Sigmoid colon (tissue), 6 donors: ENCODE measurements at regions not wholly inside any gene's neighbourhood (a gene's known extent, or its start where the extent isn't known, plus 50 kb on each side); places are given as distances from the start of the nearest gene placed in this dataset.

Experiments
- DNase-seq: peaks from one replicate; pipeline ENCODE4 v3.0.0-alpha.2; 2019
- H3K27ac ChIP-seq, 4 donors: fragments of 200-600 bp; sonication (generic); one replicate each; pipeline ENCODE4 v1.5.1; 2016 to 2019; ENCODE audit warnings: mild to moderate bottlenecking in 1 of 4
- H3K27me3 ChIP-seq, 3 donors: fragments of 200-600 bp; sonication (generic); one replicate each; pipeline ENCODE4 v1.5.1; 2019; ENCODE audit warnings: mild to moderate bottlenecking in 1 of 3
- H3K36me3 ChIP-seq, 4 donors: fragments of 200-600 bp; sonication (generic); one replicate each; pipeline ENCODE4 v1.5.1; 2016 to 2019
- H3K4me1 ChIP-seq, 4 donors: fragments of 200-600 bp; sonication (generic); one replicate each; pipeline ENCODE4 v1.5.1; 2017 to 2019
- H3K4me3 ChIP-seq, 4 donors: fragments of 200-600 bp; sonication (generic); one replicate each; pipeline ENCODE4 v1.5.1; 2017 to 2019; ENCODE audit warnings: mild to moderate bottlenecking in 2 of 4, moderate library complexity in 1 of 4
- H3K9me3 ChIP-seq, 4 donors: fragments of 200-600 bp in 3 of 4; sonication (generic) in 3 of 4; one replicate each; pipeline versions ENCODE4 v1.5.1 to v1.6.1; 2013 to 2019
- EP300 ChIP-seq, 4 donors: sonication (generic); formaldehyde crosslinking; IDR thresholded peaks; one replicate each; pipeline ENCODE4 v1.6.1; 2017; ENCODE audit warnings: antibody characterized with exemption in 4 of 4
- POLR2A ChIP-seq, 2 donors: fragments of 450-650 bp; IDR thresholded peaks; one replicate each; pipeline ENCODE4 v1.6.1; 2016; ENCODE audit warnings: antibody characterized with exemption in 2 of 2, mild to moderate bottlenecking in 2 of 2, moderate library complexity in 2 of 2
- POLR2AphosphoS5 ChIP-seq, 4 donors: sonication (generic); formaldehyde crosslinking; IDR thresholded peaks; one replicate each; pipeline ENCODE4 v1.6.1; 2017; ENCODE audit warnings: antibody characterized with exemption in 4 of 4
- WGBS, 2 donors: extraction: QIAGEN DNeasy Blood & Tissue Kit; methylation state at CpG; one replicate each; pipeline ENCODE4 v1.1.7; 2013; 5-methylcytosine and 5-hydroxymethylcytosine counted together
- intact Hi-C: fragments of 100-400 bp; cut with DNase I; formaldehyde crosslinking; loops from one replicate; pipeline ENCODE4 v1.15.1; 2023
- TF ChIP-seq, protein P1 (sequence below), 4 experiments: fragments of 450-650 bp in 3 of 4; fragments of 200-600 bp in 1 of 4; IDR thresholded peaks; one replicate each; pipeline ENCODE4 v1.5.1; 2016 to 2019; ENCODE audit warnings: antibody characterized with exemption in 4 of 4, mild to moderate bottlenecking in 3 of 4, moderate library complexity in 2 of 4
- donor health status: healthy with polysubstance abuse.
- donor health status: healthy.

DNA sequence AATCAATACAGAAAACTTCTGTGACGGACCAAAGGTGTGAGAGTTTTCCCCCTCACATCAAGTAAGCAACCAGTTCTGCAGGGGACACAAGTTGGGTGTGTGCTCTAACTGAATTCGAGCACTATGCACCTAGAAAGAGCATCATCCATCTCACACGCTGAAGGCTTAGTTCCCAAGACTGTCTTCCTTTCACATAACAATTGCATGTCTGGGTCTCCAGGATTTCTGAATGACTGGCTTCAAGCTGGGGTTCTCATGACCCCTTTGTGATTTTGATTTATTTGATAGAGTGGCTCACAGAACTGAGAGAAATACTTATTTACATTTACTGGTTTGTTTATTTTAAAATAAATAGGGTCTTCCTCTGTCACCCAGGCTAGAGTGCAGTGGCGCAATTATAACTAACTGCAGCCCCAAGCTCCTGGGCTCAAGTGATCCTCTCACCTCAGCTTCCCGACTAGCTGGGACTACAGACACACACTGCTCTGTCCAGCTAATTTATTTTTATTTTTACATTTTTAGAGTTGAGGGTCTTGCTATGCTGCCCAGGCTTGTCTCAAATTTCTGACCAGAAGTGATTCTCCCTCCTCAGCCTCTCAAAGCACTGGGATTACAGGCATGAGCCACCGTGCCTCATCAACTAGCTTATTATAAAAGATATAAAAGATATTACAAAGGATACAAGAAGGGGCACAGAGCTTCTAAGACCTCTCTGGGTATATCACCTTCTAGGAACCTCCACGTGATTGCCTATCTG is 316.7 kb upstream of the CDH12 start:
- intact Hi-C loops = no loop called here

DNA sequence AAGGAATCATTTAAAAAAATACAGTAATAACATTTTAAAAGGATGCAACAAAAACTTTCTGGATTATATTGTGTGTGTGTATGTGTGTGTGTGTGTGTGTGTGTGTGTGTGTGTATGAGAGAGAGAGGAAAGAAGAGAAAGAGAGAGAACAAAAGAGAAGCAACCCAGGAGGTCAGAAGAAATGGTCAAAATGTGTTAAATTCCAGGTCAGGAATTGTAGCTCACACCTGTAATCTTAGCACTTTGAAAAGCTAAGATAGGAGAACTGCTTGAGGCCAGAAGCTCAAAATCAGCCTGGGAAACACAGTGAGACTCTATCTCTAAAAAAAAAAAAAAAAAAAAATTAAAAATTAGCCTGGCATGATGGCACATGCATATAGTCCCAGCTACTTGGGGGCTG is 311.8 kb upstream of the CDH12 start:
- no peaks in the 10 kb centered on the region for H3K4me1 ChIP-seq
- intact Hi-C loops = no loop called here
- no peak for TF ChIP-seq POLR2AphosphoS5 (IDR thresholded peaks at IDR 0.05)
- TF ChIP-seq POLR2A (IDR thresholded peaks at IDR 0.05) = no peak
- TF ChIP-seq EP300 (IDR thresholded peaks at IDR 0.05) = no peak
- TF ChIP-seq, protein P1, sequence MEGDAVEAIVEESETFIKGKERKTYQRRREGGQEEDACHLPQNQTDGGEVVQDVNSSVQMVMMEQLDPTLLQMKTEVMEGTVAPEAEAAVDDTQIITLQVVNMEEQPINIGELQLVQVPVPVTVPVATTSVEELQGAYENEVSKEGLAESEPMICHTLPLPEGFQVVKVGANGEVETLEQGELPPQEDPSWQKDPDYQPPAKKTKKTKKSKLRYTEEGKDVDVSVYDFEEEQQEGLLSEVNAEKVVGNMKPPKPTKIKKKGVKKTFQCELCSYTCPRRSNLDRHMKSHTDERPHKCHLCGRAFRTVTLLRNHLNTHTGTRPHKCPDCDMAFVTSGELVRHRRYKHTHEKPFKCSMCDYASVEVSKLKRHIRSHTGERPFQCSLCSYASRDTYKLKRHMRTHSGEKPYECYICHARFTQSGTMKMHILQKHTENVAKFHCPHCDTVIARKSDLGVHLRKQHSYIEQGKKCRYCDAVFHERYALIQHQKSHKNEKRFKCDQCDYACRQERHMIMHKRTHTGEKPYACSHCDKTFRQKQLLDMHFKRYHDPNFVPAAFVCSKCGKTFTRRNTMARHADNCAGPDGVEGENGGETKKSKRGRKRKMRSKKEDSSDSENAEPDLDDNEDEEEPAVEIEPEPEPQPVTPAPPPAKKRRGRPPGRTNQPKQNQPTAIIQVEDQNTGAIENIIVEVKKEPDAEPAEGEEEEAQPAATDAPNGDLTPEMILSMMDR (IDR thresholded peaks at IDR 0.05) = no peak

More for the DNA sequence above, 316.7 kb upstream of the CDH12 start:
- H3K36me3 ChIP-seq = no peaks in the 10 kb centered on the region
- H3K4me3 ChIP-seq = no peak overlapping the region
- no peaks in the 10 kb centered on the region for H3K27me3 ChIP-seq
- peaks cover 0 to 4% (median 0%) of the 10 kb centered on the region in 4 donors for H3K9me3 ChIP-seq
- no peaks in the 10 kb centered on the region for H3K4me1 ChIP-seq
- TF ChIP-seq, protein P1 (IDR thresholded peaks at IDR 0.05) = no peak
- no peak for DNase-seq
- WGBS, 2 donors = 68 to 76% methylated on average over 7 of the region's 7 CpGs
- H3K27ac ChIP-seq = no peak overlapping the region

DNA sequence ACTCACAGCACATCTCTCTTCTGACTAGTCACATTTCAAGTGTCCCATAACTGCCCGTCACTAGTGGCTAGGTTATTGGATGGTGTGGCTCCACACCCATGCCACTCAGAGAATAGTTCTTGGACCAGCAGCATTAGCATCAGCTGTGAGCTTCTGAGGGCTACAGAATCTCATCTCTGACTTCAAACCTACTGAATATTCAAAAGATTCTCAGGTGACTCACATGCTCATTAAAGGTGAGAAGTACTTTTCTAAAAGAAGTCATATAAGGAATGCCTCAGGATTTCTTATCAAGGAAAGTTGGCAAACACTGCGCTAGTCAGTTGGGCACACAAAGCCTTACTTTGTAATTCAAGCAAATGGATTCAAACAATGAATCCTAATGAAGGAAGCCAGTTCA is 305.0 kb upstream of the CDH12 start:
- DNase-seq = no peak
- 66 to 80% methylated on average over 2 of the region's 2 CpGs for WGBS, 2 donors

More for the DNA sequence above, 311.8 kb upstream of the CDH12 start:
- no peaks in the 10 kb centered on the region for H3K36me3 ChIP-seq
- H3K9me3 ChIP-seq = no peaks in the 10 kb centered on the region
- no peak overlapping the region for H3K27ac ChIP-seq
- no peak overlapping the region for H3K4me3 ChIP-seq
- no peaks in the 10 kb centered on the region for H3K27me3 ChIP-seq
- DNase-seq = no peak

DNA sequence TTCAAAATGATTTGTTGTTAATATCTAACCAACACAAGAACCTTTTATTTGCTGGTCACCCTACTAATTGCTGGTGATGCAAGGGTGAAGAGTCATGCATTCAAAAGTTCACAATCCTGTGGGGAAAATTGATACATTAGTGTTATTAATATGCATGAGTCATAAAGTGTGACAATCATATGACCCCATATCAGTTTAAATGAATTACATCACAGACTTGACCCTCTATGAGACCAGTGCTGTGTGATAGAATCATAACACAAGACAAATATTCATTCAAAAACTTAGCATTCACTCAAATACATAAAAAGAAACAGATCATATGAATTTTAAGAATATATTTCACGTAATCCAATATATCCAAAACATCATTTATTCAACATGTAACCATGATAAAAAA is 304.6 kb upstream of the CDH12 start:
- 76% methylated on average over 1 of the region's 1 CpG for WGBS, 2 donors
- TF ChIP-seq POLR2AphosphoS5 (IDR thresholded peaks at IDR 0.05) (no peak), EP300 (IDR thresholded peaks at IDR 0.05) (no peak), POLR2A (IDR thresholded peaks at IDR 0.05) (no peak)
- TF ChIP-seq, protein P1 (IDR thresholded peaks at IDR 0.05) = no peak

More for the DNA sequence above, 305.0 kb upstream of the CDH12 start:
- no peak for TF ChIP-seq POLR2A (IDR thresholded peaks at IDR 0.05)
- no peak for TF ChIP-seq EP300 (IDR thresholded peaks at IDR 0.05)
- no peak for TF ChIP-seq POLR2AphosphoS5 (IDR thresholded peaks at IDR 0.05)
- TF ChIP-seq, protein P1 (IDR thresholded peaks at IDR 0.05) = no peak
- Histone ChIP-seq H3K27ac (no peak overlapping the region), H3K4me1 (no peaks in the 10 kb centered on the region), H3K36me3 (no peaks in the 10 kb centered on the region), H3K27me3 (no peaks in the 10 kb centered on the region), H3K4me3 (no peak overlapping the region), H3K9me3 (no peaks in the 10 kb centered on the region)
- intact Hi-C loops = no loop called here

DNA sequence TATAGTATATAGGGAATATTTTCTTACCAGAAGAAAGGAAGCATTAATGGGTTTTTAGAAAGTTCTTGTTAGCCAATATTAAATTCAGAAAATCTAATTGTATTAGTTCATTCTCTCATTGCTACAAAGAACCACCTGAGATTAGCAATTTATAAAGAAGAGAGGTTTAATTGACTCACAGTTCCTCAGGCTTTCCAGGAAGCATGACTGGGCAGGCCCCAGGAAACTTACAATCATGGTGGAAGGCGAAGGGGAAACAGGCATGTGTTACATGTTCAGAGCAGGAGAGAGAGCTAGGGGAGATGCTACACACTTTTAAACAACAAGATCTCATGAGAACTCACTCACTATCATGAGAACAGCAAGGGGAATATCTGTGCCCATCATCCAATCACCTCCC is 304.0 kb upstream of the CDH12 start:
- no peak for DNase-seq
- Histone ChIP-seq H3K27me3 (no peaks in the 10 kb centered on the region), H3K4me3 (no peak overlapping the region), H3K36me3 (no peaks in the 10 kb centered on the region), H3K4me1 (no peaks in the 10 kb centered on the region), H3K27ac (no peak overlapping the region), H3K9me3 (no peaks in the 10 kb centered on the region)
- 83 to 89% methylated on average over 1 of the region's 1 CpG for WGBS, 2 donors
- TF ChIP-seq POLR2A (IDR thresholded peaks at IDR 0.05) (no peak), EP300 (IDR thresholded peaks at IDR 0.05) (no peak), POLR2AphosphoS5 (IDR thresholded peaks at IDR 0.05) (no peak)
- TF ChIP-seq, protein P1 (IDR thresholded peaks at IDR 0.05) = no peak
- intact Hi-C loops = no loop called here

More for the DNA sequence above, 304.6 kb upstream of the CDH12 start:
- H3K4me1 ChIP-seq = no peaks in the 10 kb centered on the region
- H3K4me3 ChIP-seq = no peak overlapping the region
- H3K27me3 ChIP-seq = no peaks in the 10 kb centered on the region
- no peaks in the 10 kb centered on the region for H3K9me3 ChIP-seq
- no peak overlapping the region for H3K27ac ChIP-seq
- DNase-seq = no peak
- no peaks in the 10 kb centered on the region for H3K36me3 ChIP-seq
- intact Hi-C loops = no loop called here
